ENCODE measurements at regions not wholly inside any gene's neighbourhood (a gene's known extent, or its start where the extent isn't known, plus 50 kb on each side); places are given as distances from the start of the nearest gene placed in this dataset.

- TF ChIP-seq LRRFIP1 (CRISPR knock-in tag; conservative IDR thresholded peaks at IDR 0.05): no peak
- TF ChIP-seq KLF12 (CRISPR knock-in tag; IDR thresholded peaks at IDR 0.05; ENCODE audit: borderline replicate concordance): no peak
- no peak for TF ChIP-seq ZNF652 (CRISPR knock-in tag; IDR thresholded peaks at IDR 0.05; ENCODE audit: borderline replicate concordance, low read depth)
- TF ChIP-seq RXRA (CRISPR knock-in tag; IDR thresholded peaks at IDR 0.05): no peak
- TF ChIP-seq HOXA5 (CRISPR knock-in tag; IDR thresholded peaks at IDR 0.05): no peak
- TF ChIP-seq SMAD1 (CRISPR knock-in tag; IDR thresholded peaks at IDR 0.05; ENCODE audit: borderline replicate concordance, low read depth): no peak
- no peak for TF ChIP-seq GATA4 (IDR thresholded peaks at IDR 0.05; ENCODE audit: borderline replicate concordance, low read depth)
- TF ChIP-seq STAG1 (CRISPR knock-in tag; IDR thresholded peaks at IDR 0.05): peak; percentile 46
- no peak for TF ChIP-seq RBFOX2 (IDR thresholded peaks at IDR 0.05; ENCODE audit: low read depth, low read length)
- no peak for TF ChIP-seq ZNF577 (CRISPR knock-in tag; IDR thresholded peaks at IDR 0.05; ENCODE audit: borderline replicate concordance, low read depth)
- TF ChIP-seq RBM22 (optimal IDR thresholded peaks at IDR 0.05; ENCODE audit: low read length): no peak
These were observed 237.4 kb upstream of the PWP1 start (continued) for GRCh38 chr12:107448198-107448597.

DNA sequence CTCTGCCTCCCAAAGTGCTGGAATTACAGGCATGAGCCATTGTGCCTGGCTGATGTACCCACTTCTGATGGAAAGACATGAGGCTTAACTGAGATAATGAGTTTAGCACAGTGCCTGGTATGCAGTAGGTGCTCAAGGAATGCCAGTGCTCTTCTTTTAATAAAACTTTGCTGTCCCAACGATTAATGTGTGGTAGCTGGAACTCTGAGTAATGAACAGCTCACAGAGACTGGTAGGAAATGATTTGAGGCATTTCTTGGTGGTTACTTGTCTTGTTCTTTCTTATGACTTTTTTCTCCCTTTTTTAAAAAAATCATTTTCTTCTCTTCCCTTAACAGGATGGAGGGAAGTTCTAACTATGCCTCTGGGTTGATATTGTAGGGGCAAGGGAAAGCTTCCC, 235.7 kb upstream of the PWP1 start:
- Histone ChIP-seq H3K4me2 (ENCODE audit: low read depth, low read length) (no peak overlapping the region), H4K20me1 (ENCODE audit: insufficient read depth, low read length) (no peaks in the 10 kb centered on the region), H3K4me3 (replicated peaks in 1 of 3; ENCODE audit: insufficient read depth in 1 of 3, low read depth in 2 of 3, low read length in 3 of 3) (no peak overlapping the region), H3K9ac (ENCODE audit: insufficient read depth, low read depth, low read length) (no peak overlapping the region), H3K4me1 (ENCODE audit: insufficient read depth, low read length) (no peaks in the 10 kb centered on the region), H3K36me3 (replicated peaks in 1 of 2; ENCODE audit: control insufficient read depth in 1 of 2, insufficient read depth in 2 of 2, low read length in 2 of 2) (no peaks in the 10 kb centered on the region), H3K9me3 (ENCODE audit: low read length) (no peaks in the 10 kb centered on the region), H2AFZ (ENCODE audit: low read length) (no peak overlapping the region), H3K27ac (ENCODE audit: extremely low read length, insufficient read depth, low read length) (no peak overlapping the region), H3K79me2 (ENCODE audit: insufficient read depth, low read length) (no peaks in the 10 kb centered on the region), H3K27me3 (ENCODE audit: control insufficient read depth in 1 of 2, insufficient read depth in 2 of 2, low read length in 2 of 2) (no peaks in the 10 kb centered on the region)
- no TSS peak for BruUV-seq (replicated peaks)
- whole genome bisulfite sequencing (ENCODE audit: low lambda C conversion rate): 44% methylated on average over 1 of the region's 1 CpG
- intact Hi-C loops (cut with micrococcal nuclease; ENCODE audit: unreplicated experiment): no loop called here
- FAIRE-seq (no peak), ATAC-seq (no peak), DNase-seq (ENCODE audit: low spot score) (no peak)
- ChIA-PET POLR2A (no interaction called here), CTCF (ENCODE audit: low intra/inter-chr PET ratio, low total read pairs) (no interaction called here)
- in situ Hi-C loops (cut with HindIII; ENCODE audit: extremely low pct_ligation_motif_present, low pct_unique_long_range_greater_than_20kb): loop anchor here (5.0 kb wide), 1 partner anchor 157 kb away; no protein-coding TSS in a partner anchor
- TF ChIP-seq, protein P1, sequence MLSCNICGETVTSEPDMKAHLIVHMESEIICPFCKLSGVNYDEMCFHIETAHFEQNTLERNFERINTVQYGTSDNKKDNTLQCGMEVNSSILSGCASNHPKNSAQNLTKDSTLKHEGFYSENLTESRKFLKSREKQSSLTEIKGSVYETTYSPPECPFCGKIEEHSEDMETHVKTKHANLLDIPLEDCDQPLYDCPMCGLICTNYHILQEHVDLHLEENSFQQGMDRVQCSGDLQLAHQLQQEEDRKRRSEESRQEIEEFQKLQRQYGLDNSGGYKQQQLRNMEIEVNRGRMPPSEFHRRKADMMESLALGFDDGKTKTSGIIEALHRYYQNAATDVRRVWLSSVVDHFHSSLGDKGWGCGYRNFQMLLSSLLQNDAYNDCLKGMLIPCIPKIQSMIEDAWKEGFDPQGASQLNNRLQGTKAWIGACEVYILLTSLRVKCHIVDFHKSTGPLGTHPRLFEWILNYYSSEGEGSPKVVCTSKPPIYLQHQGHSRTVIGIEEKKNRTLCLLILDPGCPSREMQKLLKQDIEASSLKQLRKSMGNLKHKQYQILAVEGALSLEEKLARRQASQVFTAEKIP (CRISPR knock-in tag; IDR thresholded peaks at IDR 0.05; ENCODE audit: borderline replicate concordance): no peak
- no peak for TF ChIP-seq KDM2A (CRISPR knock-in tag; IDR thresholded peaks at IDR 0.05; ENCODE audit: borderline replicate concordance, low read depth)
- no peak for TF ChIP-seq ZNF563 (CRISPR knock-in tag; IDR thresholded peaks at IDR 0.05)
- TF ChIP-seq KDM3A (CRISPR knock-in tag; IDR thresholded peaks at IDR 0.05; ENCODE audit: low read depth): no peak
- no peak for TF ChIP-seq ZNF530 (CRISPR knock-in tag; IDR thresholded peaks at IDR 0.05; ENCODE audit: low read depth)
- TF ChIP-seq ZNF382 (CRISPR knock-in tag; IDR thresholded peaks at IDR 0.05; ENCODE audit: borderline replicate concordance): no peak
- TF ChIP-seq NCOA5 (CRISPR knock-in tag; IDR thresholded peaks at IDR 0.05): no peak
- no peak for TF ChIP-seq NR1H2 (CRISPR knock-in tag; IDR thresholded peaks at IDR 0.05; ENCODE audit: borderline replicate concordance, low read depth)
- no peak for TF ChIP-seq KLF9 (CRISPR knock-in tag; IDR thresholded peaks at IDR 0.05; ENCODE audit: low read depth)
- no peak for TF ChIP-seq ZNF556 (CRISPR knock-in tag; IDR thresholded peaks at IDR 0.05; ENCODE audit: borderline replicate concordance)
- TF ChIP-seq JDP2 (CRISPR knock-in tag; IDR thresholded peaks at IDR 0.05; ENCODE audit: borderline replicate concordance): no peak
- TF ChIP-seq, protein P2, sequence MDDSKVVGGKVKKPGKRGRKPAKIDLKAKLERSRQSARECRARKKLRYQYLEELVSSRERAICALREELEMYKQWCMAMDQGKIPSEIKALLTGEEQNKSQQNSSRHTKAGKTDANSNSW (CRISPR knock-in tag; IDR thresholded peaks at IDR 0.05; ENCODE audit: borderline replicate concordance): no peak
